HG02943 (cell line): ENCODE measurements at regions not wholly inside any gene's neighbourhood (a gene's known extent, or its start where the extent isn't known, plus 50 kb on each side); places are given as distances from the start of the nearest gene placed in this dataset.

Experiments
- ATAC-seq: cut with Tn5 transposase; IDR thresholded peaks from one replicate; pipeline ENCODE4 v1.9.1; 2021; ENCODE audit warnings: mild to moderate bottlenecking, low read depth, moderate library complexity; ENCODE audit not compliant: unreplicated experiment

DNA sequence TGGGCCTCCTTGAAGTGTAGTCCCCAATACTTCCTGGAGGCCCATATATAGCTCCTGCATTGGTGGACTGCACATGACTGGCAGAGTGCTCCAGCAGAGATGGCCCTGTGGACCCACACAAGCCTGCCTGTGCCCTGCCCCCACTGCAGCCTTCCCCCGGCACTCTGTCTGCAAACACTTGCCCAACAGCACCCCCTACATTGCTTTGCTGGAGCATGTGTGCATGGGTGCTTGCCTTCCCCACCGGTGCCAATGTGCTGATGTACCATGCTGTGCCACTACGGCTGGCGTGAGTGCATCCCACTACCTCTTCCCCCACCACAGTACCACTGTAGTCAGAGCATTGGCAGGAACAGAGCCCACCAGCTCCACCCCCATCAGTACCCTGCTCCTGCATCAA lies 563.6 kb upstream of the CTNND2 start:
- ATAC-seq = no peak

GRCh38 chr5:12460493-12461261 lies 556.4 kb upstream of the CTNND2 start:
- no peak for ATAC-seq

DNA sequence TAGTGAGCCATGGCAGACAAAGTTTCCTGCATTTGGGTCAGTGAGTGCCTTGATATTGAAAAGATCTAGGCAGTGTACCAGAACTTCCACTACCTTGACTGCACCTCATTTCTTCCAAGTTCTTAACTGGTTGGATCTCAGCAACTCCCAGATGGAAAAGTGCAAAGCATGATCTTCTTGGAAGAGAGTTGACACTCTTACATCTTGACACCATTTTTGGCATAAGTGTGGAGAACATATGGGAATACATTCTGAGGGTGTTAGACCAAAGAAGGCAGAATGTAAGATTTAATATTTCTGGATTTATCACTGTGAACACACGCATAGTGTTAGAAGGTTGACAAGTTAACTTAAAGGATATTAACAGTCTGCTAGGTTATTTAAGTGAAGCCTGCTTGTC lies 555.1 kb upstream of the CTNND2 start:
- no peak for ATAC-seq

GRCh38 chr5:12419075-12419474 lies 514.8 kb upstream of the CTNND2 start:
- ATAC-seq = no peak

DNA sequence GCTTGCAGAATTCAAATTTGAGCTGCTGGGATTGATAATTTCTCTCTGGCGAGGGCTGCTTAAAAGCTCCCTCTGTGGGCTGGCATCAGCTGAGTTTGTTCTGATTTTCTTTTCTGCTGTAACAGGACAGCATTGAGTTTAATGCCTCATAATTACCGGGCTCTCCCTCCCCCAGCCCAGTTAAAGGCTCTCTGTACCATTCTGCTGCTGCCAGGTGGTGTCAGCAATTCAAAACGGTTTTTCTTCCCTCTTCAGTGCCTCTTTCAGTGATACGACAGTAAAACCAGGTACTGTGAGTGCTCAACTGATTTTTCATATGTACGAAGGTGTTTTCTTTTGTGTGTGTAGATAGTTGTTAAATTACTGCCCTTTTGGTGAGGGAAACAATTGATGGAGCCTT lies 509.3 kb upstream of the CTNND2 start:
- ATAC-seq = no peak

DNA sequence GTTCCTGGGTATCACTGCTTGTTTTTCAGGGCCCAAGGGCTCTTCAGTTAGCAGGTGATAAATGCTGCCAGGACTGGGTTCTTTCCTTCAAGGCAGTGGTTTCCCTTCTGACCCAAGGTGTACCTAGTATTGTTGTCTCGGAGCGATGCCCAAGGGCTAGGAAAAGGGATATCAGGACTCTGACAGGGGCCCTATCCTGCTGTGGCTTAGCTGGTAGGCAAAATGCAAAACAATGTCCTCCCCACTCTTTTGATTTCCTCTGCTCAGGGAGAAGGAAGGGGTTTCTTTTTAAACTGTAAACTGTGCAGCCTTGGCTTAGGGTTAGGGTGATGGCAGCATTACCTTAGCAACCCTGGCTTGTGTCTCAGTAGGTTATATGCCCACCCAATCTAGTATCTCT lies 508.8 kb upstream of the CTNND2 start:
- ATAC-seq = no peak

- no peak for ATAC-seq
Observed at GRCh38 chr5:12399868-12400267, 495.6 kb upstream of the CTNND2 start.

DNA sequence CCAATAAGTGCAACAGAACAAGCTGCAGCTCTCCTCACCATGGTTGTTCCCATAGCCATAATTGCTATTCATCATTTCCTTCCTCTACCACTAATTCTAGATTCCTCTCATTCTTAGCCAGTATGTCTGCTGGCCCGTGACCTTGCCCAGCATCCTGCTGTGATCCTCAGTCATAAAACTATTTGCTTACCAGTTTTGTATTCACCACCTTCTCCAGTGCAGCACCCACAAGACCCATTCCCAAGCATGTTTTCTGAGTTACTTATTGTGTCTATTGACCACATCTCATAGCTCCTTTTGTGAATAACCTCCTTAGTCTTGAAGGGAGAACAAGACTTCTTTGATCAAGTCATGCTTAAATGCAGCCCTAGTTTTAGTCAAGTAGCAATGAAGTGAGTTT lies 488.0 kb upstream of the CTNND2 start:
- no peak for ATAC-seq

- no peak for ATAC-seq
Observed at GRCh38 chr5:12385095-12385494, 480.8 kb upstream of the CTNND2 start.

- ATAC-seq = no peak
Observed at GRCh38 chr5:12384005-12384404, 479.8 kb upstream of the CTNND2 start.

GRCh38 chr5:12367973-12368372 lies 463.7 kb upstream of the CTNND2 start:
- ATAC-seq = no peak

DNA sequence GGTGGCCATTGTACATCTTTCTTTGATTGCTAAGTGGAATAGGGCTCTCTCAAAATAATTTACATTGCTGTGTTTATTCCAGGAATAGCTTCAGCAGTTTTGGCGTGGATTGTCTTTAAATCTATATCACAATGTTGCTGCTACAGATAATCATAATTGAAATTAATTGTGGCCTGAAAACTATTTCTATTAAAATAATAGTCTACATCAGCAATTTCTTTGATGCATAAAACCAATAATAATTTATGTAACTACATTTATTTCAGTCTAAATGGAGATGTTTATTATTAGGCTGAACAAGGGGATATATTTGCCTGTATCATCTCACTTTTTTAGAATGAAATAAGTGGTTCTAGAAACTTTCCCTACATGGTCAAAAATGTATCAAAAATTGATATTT lies 456.0 kb upstream of the CTNND2 start:
- no peak for ATAC-seq

DNA sequence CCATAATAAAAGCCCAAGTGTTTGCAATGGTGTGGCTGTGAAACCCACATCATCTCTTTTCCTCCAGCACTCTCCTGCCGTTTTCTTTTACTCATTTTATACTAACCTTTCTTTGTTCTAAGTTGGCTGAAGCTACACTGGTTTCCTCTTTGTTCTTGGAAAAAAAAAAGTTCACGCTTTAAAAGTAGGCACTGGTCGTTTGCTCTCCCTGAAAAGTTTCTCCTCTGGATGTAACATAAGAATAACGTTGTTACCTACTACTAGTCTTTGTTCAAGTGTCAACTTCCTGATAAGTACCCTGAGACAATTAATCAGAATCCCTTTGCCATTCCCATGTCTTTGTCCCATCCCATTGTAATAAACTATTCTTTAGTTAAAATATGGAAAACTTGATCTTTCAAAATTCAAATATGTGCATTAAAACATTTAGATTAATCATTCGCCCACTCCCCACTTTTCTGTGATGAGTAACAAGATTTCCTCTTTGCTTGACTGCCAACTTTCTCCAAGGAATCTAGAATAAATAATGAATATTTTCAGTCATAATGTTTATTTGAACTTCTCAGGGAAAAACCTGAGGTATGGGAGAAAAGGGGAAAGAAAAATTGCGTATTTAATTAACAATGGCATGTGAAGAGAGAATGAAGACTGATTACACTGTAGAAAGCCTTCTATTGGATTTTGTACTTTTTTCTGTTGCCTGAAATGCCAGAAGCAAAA lies 454.3 kb upstream of the CTNND2 start:
- ATAC-seq = no peak

GRCh38 chr5:12357626-12358025 lies 453.4 kb upstream of the CTNND2 start:
- no peak for ATAC-seq

DNA sequence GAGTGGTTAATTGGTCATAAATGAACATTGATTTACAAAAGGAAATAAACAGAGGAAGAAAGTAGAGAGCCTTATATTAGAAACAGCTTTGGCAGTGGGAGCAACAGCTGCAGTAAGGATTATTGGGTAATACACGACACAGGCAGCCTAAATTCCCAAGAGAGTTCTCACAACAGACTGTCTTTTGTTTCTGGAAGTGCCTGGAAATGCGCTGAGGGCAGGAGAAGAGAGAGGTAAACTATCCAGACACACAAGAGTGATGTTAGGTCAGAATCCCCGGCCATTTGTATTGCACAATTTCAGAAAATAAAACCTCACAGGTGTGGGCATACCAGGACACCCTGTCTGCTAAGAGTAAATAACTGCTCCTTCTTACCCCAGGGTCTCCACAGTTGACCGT lies 450.4 kb upstream of the CTNND2 start:
- ATAC-seq = no peak

DNA sequence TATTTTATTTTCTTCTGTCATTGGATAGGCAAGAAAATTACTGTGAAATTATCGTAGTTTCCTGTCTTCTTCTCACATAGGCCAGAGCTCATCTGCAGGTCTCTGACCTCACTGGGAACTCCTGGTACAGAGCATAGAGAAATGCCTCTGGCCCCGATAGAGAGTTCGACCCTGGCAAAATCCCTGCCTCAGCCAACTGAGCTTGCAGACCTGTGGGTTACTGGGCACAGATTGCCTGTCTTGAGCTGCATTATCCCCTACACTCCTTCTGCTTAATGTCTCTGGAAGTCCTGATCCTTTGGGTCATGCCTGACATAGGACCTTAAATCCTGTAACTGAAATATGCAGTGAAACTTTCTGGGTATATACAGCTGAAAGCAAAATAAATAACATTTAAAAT lies 439.3 kb upstream of the CTNND2 start:
- ATAC-seq = no peak

DNA sequence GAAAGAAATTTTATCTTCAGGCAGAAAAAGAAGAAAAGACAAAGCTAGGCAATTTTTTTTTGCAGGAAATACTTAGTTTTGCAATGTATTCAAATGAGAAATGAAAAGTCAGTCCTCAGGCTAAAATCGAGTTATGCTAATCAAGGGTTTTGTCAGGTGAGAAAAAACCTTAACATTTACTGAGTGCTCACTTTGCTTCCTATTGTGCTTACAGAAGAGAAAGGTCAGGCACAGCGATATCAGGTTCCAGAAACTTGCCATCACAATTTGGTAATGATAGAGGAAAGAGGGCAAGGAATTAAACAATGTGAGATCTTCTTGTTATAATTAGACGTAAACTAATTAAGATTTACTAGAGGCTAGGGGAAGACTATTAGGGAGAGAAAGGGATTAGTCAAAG lies 431.7 kb upstream of the CTNND2 start:
- no peak for ATAC-seq

DNA sequence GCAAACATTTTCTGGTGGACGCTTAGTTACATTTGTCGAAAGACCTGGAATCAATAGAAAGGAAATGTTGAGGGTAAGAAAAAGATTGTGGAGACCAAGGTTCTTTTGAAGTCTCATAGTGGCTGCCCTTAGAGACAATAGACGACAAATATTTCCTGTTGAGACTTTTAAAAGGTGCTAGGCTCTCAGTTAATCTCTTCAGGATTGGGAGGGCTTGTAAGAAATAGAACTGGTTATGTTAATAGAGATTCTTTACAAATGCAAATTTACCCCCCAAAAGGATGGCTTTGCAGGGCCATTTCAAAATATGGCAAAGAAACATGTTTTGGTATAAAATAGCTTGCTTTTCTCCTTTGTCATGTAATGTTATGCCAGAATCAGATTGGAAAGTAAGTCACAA lies 428.2 kb upstream of the CTNND2 start:
- no peak for ATAC-seq

- no peak for ATAC-seq
Observed at GRCh38 chr5:12330993-12331588, 426.8 kb upstream of the CTNND2 start.

DNA sequence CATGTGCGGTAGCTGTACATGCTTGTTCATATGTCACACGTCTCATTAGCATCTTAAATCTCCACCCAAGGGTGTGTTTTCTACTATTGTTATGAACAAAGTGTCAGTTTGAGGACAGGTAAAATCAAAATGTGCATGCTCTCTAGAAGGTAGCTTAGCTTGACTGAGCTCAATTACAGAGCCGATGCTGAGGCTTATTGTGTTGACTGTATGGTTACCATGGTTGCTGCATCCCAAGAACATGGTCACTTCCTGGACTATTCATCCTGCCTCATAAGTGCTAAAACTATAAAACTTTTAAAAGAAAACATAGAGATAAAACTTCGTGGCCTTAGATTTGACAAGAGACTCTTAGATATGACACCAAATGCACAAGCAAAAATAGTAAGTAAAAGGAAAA lies 426.1 kb upstream of the CTNND2 start:
- ATAC-seq = no peak

DNA sequence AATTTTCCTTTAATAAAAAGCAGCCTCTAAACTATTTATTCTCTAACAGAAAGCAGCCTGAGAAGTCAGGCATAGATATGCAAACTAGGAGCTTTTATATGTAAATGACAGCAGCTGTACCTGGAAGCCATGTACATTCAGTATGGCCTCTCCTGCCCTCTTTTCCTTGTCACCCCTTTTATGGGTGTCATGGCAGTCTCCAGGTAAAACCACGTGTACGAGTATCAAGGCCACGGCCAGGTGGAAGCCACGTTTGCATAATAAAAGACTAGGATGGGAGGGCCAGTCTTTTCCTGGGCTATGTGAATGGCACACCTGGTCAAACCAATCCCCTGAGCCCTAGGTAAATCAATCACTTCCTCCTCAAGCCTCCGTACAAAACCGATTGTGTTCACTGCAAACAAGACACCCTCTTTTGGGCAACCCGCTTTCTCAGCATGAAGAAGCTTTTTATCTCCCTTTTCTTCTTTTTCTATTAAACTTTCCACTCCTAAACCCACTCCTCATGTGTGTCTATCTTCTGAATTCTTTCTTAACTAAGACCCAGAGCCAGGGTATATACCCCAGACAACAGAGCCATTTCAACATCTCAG lies 419.5 kb upstream of the CTNND2 start:
- ATAC-seq = no peak
